ENCODE measurements at regions not wholly inside any gene's neighbourhood (a gene's known extent, or its start where the extent isn't known, plus 50 kb on each side); places are given as distances from the start of the nearest gene placed in this dataset.

DNA sequence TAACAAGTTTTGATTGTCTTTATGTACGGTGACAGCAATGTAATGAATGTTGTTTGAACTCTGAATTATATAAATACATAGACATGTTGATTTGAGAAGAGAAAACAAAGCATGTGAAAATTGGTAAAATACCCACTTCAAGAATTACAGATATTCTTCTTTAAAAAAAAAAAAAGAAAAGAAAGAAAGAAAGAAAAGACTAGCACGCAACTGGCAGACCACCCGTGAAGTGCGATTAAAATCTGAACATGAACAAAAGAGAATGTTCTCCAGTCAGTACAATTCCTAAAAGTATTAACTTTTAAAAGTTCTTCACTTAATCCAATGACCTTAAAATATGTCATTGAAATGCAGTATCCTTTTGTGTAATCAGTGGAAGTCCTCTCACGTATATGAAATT lies 434.9 kb downstream of the TFAP2A start:
- Histone ChIP-seq H4K5ac (ENCODE audit: low read depth, low read length) (no peak overlapping the region), H4K8ac (ENCODE audit: low read depth in 2 of 2, low read length in 2 of 2) (no peak overlapping the region), H3K18ac (ENCODE audit: low read depth, low read length) (no peak overlapping the region), H3K27ac (ENCODE audit: insufficient read depth, low read length) (no peak overlapping the region), H2BK120ac (ENCODE audit: low read depth, low read length) (no peak overlapping the region), H3K4me1 (ENCODE audit: control insufficient read depth, insufficient read depth, low read length) (no peaks in the 10 kb centered on the region), H2BK5ac (ENCODE audit: low read depth, low read length, poor library complexity, severe bottlenecking) (no peak overlapping the region), H3K27me3 (ENCODE audit: control insufficient read depth, insufficient read depth, low read length) (no peaks in the 10 kb centered on the region), H2BK20ac (ENCODE audit: low read depth, low read length) (no peak overlapping the region), H2AK5ac (ENCODE audit: low read depth, low read length) (no peak overlapping the region), H3K4me2 (ENCODE audit: low read depth, low read length) (no peak overlapping the region), H3K14ac (replicated peaks; ENCODE audit: low read depth, low read length) (no peak overlapping the region), H3K4ac (ENCODE audit: low read depth, low read length) (no peak overlapping the region), H3K9me1 (ENCODE audit: insufficient read depth, low read length) (no peaks in the 10 kb centered on the region), H3K23ac (ENCODE audit: low read depth, low read length) (no peak overlapping the region), H2AFZ (replicated peaks; ENCODE audit: low read length, poor library complexity) (no peak overlapping the region), H3K9ac (ENCODE audit: low read depth, low read length) (no peak overlapping the region), H3K56ac (ENCODE audit: extremely low read depth, insufficient read depth, low read length) (no peak overlapping the region), H3K9me3 (ENCODE audit: control insufficient read depth, insufficient read depth, low read length) (peaks cover 5% of the 10 kb centered on the region; the same call in 1 of the 2 replicates), H4K20me1 (ENCODE audit: insufficient read depth, low read length) (no peaks in the 10 kb centered on the region), H3K79me1 (ENCODE audit: low read depth in 1 of 2, low read length in 2 of 2) (no peaks in the 10 kb centered on the region), H3K36me3 (ENCODE audit: control insufficient read depth, insufficient read depth, low read length) (no peaks in the 10 kb centered on the region), H3K4me3 (ENCODE audit: insufficient read depth, low read depth, low read length) (no peak overlapping the region), H4K91ac (ENCODE audit: insufficient read depth, low read depth, low read length) (no peak overlapping the region), H2BK15ac (ENCODE audit: low read depth, low read length) (no peak overlapping the region), H2AK9ac (replicated peaks; ENCODE audit: low read depth, low read length, poor library complexity) (no peak overlapping the region)
- dilution Hi-C loops (cut with HindIII; ENCODE audit: low sequenced_read_pairs, unreplicated experiment): no loop called here
- ChIA-PET CTCF (interaction anchor here (0.6 kb wide), 1 partner anchor 404 kb away, joined by 3 read pairs; no protein-coding TSS in a partner anchor), POLR2A (ENCODE audit: unreplicated experiment) (no interaction called here)
- ATAC-seq (ENCODE audit: low read depth) (no peak), DNase-seq (no peak)
- in situ Hi-C loops (cut with MboI; ENCODE audit: low sequenced_read_pairs): no loop called here
- WGBS, 2 experiments (ENCODE audit: extremely low coverage in 2 of 2, insufficient read length in 1 of 2): no CpG with 5 or more reads among the region's 5 CpGs
- intact Hi-C loops (cut with micrococcal nuclease): loop anchor here (10.0 kb wide), 1 partner anchor 435 kb away; no protein-coding TSS in a partner anchor
- TF ChIP-seq CEBPB (IDR thresholded peaks at IDR 0.05; ENCODE audit: low read depth, low read length) (no peak), MAZ (IDR thresholded peaks at IDR 0.05; ENCODE audit: borderline replicate concordance, low read depth, low read length) (no peak), RAD21 (IDR thresholded peaks at IDR 0.05; ENCODE audit: low read length) (no peak), CHD1 (IDR thresholded peaks at IDR 0.05; ENCODE audit: low read depth, low read length) (no peak), NFE2L2 (IDR thresholded peaks at IDR 0.05; ENCODE audit: low read depth, low read length) (no peak), MAFK (IDR thresholded peaks at IDR 0.05; ENCODE audit: low read depth, low read length) (no peak), MXI1 (IDR thresholded peaks at IDR 0.05; ENCODE audit: borderline replicate concordance, low read depth, low read length) (no peak), RCOR1 (IDR thresholded peaks at IDR 0.05; ENCODE audit: insufficient replicate concordance, low read length) (no peak)
- TF ChIP-seq, protein P1, sequence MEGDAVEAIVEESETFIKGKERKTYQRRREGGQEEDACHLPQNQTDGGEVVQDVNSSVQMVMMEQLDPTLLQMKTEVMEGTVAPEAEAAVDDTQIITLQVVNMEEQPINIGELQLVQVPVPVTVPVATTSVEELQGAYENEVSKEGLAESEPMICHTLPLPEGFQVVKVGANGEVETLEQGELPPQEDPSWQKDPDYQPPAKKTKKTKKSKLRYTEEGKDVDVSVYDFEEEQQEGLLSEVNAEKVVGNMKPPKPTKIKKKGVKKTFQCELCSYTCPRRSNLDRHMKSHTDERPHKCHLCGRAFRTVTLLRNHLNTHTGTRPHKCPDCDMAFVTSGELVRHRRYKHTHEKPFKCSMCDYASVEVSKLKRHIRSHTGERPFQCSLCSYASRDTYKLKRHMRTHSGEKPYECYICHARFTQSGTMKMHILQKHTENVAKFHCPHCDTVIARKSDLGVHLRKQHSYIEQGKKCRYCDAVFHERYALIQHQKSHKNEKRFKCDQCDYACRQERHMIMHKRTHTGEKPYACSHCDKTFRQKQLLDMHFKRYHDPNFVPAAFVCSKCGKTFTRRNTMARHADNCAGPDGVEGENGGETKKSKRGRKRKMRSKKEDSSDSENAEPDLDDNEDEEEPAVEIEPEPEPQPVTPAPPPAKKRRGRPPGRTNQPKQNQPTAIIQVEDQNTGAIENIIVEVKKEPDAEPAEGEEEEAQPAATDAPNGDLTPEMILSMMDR (conservative IDR thresholded peaks at IDR 0.05; ENCODE audit: low read depth, low read length): no peak
- TF ChIP-seq, protein P2, sequence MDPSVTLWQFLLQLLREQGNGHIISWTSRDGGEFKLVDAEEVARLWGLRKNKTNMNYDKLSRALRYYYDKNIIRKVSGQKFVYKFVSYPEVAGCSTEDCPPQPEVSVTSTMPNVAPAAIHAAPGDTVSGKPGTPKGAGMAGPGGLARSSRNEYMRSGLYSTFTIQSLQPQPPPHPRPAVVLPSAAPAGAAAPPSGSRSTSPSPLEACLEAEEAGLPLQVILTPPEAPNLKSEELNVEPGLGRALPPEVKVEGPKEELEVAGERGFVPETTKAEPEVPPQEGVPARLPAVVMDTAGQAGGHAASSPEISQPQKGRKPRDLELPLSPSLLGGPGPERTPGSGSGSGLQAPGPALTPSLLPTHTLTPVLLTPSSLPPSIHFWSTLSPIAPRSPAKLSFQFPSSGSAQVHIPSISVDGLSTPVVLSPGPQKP (IDR thresholded peaks at IDR 0.05; ENCODE audit: borderline replicate concordance, low read depth, low read length): no peak
- BruUV-seq (replicated peaks): no TSS peak
